BJ (cell line): ENCODE measurements at regions not wholly inside any gene's neighbourhood (a gene's known extent, or its start where the extent isn't known, plus 50 kb on each side); places are given as distances from the start of the nearest gene placed in this dataset.

Source experiments
- CTCF ChIA-PET: fragments of 350-600 bp; formaldehyde crosslinking; extraction: SDS; loops from one replicate; lab custom pipeline; 2021; ENCODE audit warnings: antibody characterized with exemption, inconsistent platforms; lab: Yijun Ruan, JAX
- POLR2A ChIA-PET: fragments of 300-600 bp; sonication (Branson Sonifier 250); formaldehyde crosslinking; extraction: SDS; loops from one replicate; lab custom pipeline; 2021; ENCODE audit warnings: antibody characterized with exemption; lab: Charles Lee
- DNase-seq: peaks from one replicate; pipeline ENCODE4 v3.0.0-alpha.2; 2011; ENCODE audit warnings: low read depth
- H3K27me3 ChIP-seq: 2 replicates; pipeline ENCODE4 v1.6.0; 2011; ENCODE audit warnings: low read length; ENCODE audit not compliant: control insufficient read depth, insufficient read depth
- H3K36me3 ChIP-seq: 2 replicates; pipeline ENCODE4 v1.5.1; 2011; ENCODE audit warnings: low read length; ENCODE audit not compliant: control insufficient read depth, insufficient read depth
- H3K4me3 ChIP-seq: 2 replicates; pipeline ENCODE4 v1.5.1; 2011; ENCODE audit warnings: low read depth, mild to moderate bottlenecking, control low read depth, low read length
- TF ChIP-seq, protein P1 (sequence below): IDR thresholded peaks from 2 replicates; pipeline ENCODE4 v1.5.1; 2011; ENCODE audit warnings: low read depth, mild to moderate bottlenecking, control low read depth, inconsistent platforms, low read length, moderate library complexity; ENCODE audit not compliant: insufficient read depth

GRCh38 chr13:70529652-70530051 lies 421.4 kb upstream of the KLHL1 start:
- Histone ChIP-seq H3K36me3 (no peaks in the 10 kb centered on the region), H3K4me3 (no peak overlapping the region), H3K27me3 (no peaks in the 10 kb centered on the region)
- no peak for DNase-seq
- ChIA-PET CTCF (no interaction called here), POLR2A (no interaction called here)
- TF ChIP-seq, protein P1, sequence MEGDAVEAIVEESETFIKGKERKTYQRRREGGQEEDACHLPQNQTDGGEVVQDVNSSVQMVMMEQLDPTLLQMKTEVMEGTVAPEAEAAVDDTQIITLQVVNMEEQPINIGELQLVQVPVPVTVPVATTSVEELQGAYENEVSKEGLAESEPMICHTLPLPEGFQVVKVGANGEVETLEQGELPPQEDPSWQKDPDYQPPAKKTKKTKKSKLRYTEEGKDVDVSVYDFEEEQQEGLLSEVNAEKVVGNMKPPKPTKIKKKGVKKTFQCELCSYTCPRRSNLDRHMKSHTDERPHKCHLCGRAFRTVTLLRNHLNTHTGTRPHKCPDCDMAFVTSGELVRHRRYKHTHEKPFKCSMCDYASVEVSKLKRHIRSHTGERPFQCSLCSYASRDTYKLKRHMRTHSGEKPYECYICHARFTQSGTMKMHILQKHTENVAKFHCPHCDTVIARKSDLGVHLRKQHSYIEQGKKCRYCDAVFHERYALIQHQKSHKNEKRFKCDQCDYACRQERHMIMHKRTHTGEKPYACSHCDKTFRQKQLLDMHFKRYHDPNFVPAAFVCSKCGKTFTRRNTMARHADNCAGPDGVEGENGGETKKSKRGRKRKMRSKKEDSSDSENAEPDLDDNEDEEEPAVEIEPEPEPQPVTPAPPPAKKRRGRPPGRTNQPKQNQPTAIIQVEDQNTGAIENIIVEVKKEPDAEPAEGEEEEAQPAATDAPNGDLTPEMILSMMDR = no peak

GRCh38 chr13:70527599-70527998 lies 419.3 kb upstream of the KLHL1 start:
- TF ChIP-seq, protein P1 = no peak
- no peak overlapping the region for H3K4me3 ChIP-seq
- H3K36me3 ChIP-seq = no peaks in the 10 kb centered on the region
- CTCF ChIA-PET = no interaction called here
- POLR2A ChIA-PET = no interaction called here
- no peak for DNase-seq
- no peaks in the 10 kb centered on the region for H3K27me3 ChIP-seq

DNA sequence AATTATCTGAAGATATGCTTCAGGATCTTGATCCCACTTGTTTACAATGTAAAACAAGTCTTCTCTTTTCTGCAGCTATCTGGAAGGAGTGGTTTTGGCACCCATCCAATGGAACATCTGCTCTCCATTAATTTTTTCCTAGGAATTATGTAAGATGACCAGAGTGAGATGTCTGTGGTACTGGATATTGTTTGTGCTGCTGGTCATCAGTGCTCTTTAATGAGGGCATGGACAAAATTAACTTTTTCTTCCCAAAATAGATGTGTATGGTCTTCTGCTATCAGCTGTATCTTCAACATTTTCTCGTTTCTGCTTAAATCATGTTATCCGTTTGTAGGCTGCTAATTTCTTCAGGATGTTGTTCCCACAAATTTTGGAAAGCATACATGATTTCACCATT lies 415.4 kb upstream of the KLHL1 start:
- ChIA-PET CTCF (no interaction called here), POLR2A (no interaction called here)
- TF ChIP-seq, protein P1 = no peak
- Histone ChIP-seq H3K4me3 (no peak overlapping the region), H3K36me3 (no peaks in the 10 kb centered on the region), H3K27me3 (no peaks in the 10 kb centered on the region)
- DNase-seq = no peak

DNA sequence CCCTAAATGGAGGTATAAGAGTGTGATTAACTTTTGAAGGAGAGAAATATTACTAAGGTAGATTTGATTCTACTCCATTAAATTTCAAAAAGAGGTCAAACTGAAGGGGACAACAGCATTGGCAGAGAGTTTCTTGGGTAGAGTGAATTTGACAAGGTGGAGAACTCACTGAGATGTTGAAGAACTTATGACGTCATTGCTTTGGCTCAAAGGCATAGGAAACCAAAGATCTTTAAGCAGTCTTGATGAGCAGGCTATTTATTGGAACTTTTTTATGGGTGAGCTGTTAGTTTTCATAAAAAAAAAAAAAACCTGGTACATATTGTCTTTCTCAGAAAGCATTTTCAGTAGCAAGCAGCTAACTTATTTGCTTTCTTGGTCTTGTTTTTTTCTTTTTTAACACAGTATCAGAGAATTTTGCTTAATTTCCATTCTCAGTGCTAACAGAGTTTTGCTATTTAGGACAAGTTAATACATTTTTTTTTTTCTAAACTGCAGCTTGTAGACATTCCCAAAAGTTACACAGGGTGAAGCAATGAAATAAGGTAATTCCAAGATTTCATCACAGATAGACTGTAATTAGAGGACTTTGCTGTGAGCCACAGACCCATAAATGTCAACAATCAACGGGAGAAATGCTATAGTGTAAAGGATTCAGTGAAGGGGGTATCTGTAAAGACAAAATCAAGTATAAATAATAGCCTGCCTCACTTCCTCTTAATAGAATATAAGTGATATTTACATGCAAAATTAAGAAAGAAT lies 412.2 kb upstream of the KLHL1 start:
- ChIA-PET CTCF (no interaction called here), POLR2A (no interaction called here)
- Histone ChIP-seq H3K36me3 (no peaks in the 10 kb centered on the region), H3K4me3 (no peak overlapping the region), H3K27me3 (no peaks in the 10 kb centered on the region)
- TF ChIP-seq, protein P1 = no peak
- no peak for DNase-seq

DNA sequence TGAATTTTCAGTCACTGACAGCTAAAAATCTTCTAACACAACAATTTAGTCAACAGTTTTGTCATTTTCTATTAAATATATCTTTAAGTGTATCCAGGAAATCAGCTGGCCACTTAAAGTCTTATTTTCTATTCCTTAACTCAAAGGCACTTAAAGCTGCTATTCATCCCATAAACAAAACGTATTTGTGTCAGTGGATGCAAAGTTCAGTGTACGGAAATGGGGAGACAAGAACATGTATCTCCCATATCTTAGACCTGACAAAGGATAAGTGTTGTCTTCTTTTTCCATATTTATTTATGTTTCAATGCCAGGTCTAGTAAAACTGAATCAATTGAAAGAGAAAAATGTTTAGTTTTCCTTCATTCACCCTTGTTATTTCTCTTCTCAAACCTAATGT lies 409.8 kb upstream of the KLHL1 start:
- TF ChIP-seq, protein P1 = no peak
- DNase-seq = no peak
- Histone ChIP-seq H3K27me3 (no peaks in the 10 kb centered on the region), H3K4me3 (no peak overlapping the region), H3K36me3 (no peaks in the 10 kb centered on the region)
- ChIA-PET POLR2A (no interaction called here), CTCF (no interaction called here)
